ENCODE measurements at regions not wholly inside any gene's neighbourhood (a gene's known extent, or its start where the extent isn't known, plus 50 kb on each side); places are given as distances from the start of the nearest gene placed in this dataset.

DNA sequence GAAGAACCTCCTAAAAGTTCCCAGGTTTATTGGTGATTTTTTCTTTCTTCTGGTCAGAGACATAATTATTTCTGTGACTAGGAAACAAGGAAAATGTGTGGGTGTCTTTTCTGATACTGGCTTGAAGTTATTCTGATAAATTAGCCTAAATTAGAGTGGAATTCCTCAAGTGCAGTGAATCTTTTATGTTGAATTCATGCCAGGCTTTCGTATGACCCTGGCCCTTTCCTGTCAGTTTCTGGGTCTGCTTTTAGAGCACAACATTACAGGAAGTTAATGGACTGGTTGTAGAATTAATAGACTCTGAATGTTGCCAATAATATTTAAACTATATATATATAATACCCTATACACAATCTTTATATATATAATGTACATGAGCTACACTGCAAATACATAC, 230.6 kb upstream of the KIAA1217 start:
- TF ChIP-seq, protein P1, sequence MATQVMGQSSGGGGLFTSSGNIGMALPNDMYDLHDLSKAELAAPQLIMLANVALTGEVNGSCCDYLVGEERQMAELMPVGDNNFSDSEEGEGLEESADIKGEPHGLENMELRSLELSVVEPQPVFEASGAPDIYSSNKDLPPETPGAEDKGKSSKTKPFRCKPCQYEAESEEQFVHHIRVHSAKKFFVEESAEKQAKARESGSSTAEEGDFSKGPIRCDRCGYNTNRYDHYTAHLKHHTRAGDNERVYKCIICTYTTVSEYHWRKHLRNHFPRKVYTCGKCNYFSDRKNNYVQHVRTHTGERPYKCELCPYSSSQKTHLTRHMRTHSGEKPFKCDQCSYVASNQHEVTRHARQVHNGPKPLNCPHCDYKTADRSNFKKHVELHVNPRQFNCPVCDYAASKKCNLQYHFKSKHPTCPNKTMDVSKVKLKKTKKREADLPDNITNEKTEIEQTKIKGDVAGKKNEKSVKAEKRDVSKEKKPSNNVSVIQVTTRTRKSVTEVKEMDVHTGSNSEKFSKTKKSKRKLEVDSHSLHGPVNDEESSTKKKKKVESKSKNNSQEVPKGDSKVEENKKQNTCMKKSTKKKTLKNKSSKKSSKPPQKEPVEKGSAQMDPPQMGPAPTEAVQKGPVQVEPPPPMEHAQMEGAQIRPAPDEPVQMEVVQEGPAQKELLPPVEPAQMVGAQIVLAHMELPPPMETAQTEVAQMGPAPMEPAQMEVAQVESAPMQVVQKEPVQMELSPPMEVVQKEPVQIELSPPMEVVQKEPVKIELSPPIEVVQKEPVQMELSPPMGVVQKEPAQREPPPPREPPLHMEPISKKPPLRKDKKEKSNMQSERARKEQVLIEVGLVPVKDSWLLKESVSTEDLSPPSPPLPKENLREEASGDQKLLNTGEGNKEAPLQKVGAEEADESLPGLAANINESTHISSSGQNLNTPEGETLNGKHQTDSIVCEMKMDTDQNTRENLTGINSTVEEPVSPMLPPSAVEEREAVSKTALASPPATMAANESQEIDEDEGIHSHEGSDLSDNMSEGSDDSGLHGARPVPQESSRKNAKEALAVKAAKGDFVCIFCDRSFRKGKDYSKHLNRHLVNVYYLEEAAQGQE (IDR thresholded peaks at IDR 0.05; ENCODE audit: insufficient read depth in 1 of 2, low read depth in 2 of 2, low read length in 2 of 2), result no peak
- no peak for TF ChIP-seq POLR2AphosphoS5 (IDR thresholded peaks at IDR 0.05; ENCODE audit: low read depth, low read length)
- no peak for TF ChIP-seq SIN3A (IDR thresholded peaks at IDR 0.05; ENCODE audit: borderline replicate concordance, insufficient read depth, low read length)
- TF ChIP-seq TAF1 (IDR thresholded peaks at IDR 0.05; ENCODE audit: borderline replicate concordance, insufficient read depth, low read length), result no peak
- no peak for TF ChIP-seq FOXP2 (optimal IDR thresholded peaks at IDR 0.05; ENCODE audit: borderline replicate concordance, extremely low read depth, extremely low read length, insufficient read depth)
